Lung (tissue), 11 donors: ENCODE measurements at regions not wholly inside any gene's neighbourhood (a gene's known extent, or its start where the extent isn't known, plus 50 kb on each side); places are given as distances from the start of the nearest gene placed in this dataset.
A peak's percentile ranks its signal among the peaks of the same experiment; 100 is the strongest.

Experiments used
- ATAC-seq: fragments of 200-7000 bp; cut with Tn5 transposase; one replicate; pipeline ENCODE4 v1.9.1; 2020; ENCODE audit warnings: moderate number of reproducible peaks; ENCODE audit not compliant: insufficient read depth, low FRiP score
- DNase-seq, 3 donors: peaks; one replicate each; pipeline ENCODE4 v3.0.0-alpha.2; 2013 to 2017
- H3K27ac ChIP-seq, 2 donors: one replicate each; pipeline ENCODE4 v1.5.1; 2013; ENCODE audit warnings: mild to moderate bottlenecking in 2 of 2, moderate library complexity in 2 of 2, control low read depth in 1 of 2, inconsistent platforms in 1 of 2, low read depth in 1 of 2, low read length in 1 of 2
- H3K27me3 ChIP-seq, 3 donors: one replicate each; pipeline ENCODE4 v1.5.1; 2013; ENCODE audit warnings: low read length in 2 of 3; ENCODE audit not compliant: control insufficient read depth in 3 of 3, insufficient read depth in 3 of 3
- H3K36me3 ChIP-seq, 4 donors: one replicate each; pipeline ENCODE4 v1.5.1; 2013; ENCODE audit warnings: low read length in 4 of 4, mild to moderate bottlenecking in 1 of 4, moderate library complexity in 1 of 4; ENCODE audit not compliant: control insufficient read depth in 4 of 4, insufficient read depth in 4 of 4
- H3K4me1 ChIP-seq, 5 donors: one replicate each; pipeline ENCODE4 v1.5.1; 2013; ENCODE audit warnings: low read length in 5 of 5, mild to moderate bottlenecking in 2 of 5, moderate library complexity in 1 of 5; ENCODE audit not compliant: control insufficient read depth in 5 of 5, insufficient read depth in 5 of 5
- H3K4me3 ChIP-seq: one replicate; pipeline ENCODE4 v1.5.1; 2013; ENCODE audit warnings: mild to moderate bottlenecking, control low read depth, moderate library complexity
- H3K9ac ChIP-seq, 2 donors: one replicate each; pipeline ENCODE4 v1.5.1; 2013; ENCODE audit warnings: low read length in 2 of 2, control low read depth in 1 of 2; ENCODE audit not compliant: insufficient read depth in 1 of 2
- H3K9me3 ChIP-seq, 4 donors: one replicate each; pipeline ENCODE4 v1.5.1; 2013; ENCODE audit warnings: low read length in 3 of 4, mild to moderate bottlenecking in 1 of 4, moderate library complexity in 1 of 4; ENCODE audit not compliant: control insufficient read depth in 4 of 4, insufficient read depth in 3 of 4
- WGBS, 2 donors: extraction: QIAGEN DNeasy Blood & Tissue Kit; methylation state at CpG; one replicate each; pipeline ENCODE4 v1.1.7; 2013; 5-methylcytosine and 5-hydroxymethylcytosine counted together
- TF ChIP-seq, protein P1 (sequence below): IDR thresholded peaks from 2 replicates; pipeline ENCODE4 v1.5.1; 2012; ENCODE audit warnings: mild to moderate bottlenecking; ENCODE audit errors: control extremely low read depth, extremely low read depth
- donor health status: control.
- donor health status: control.
- donor health status: Bipolar disorder and iron deficiency.
- donor health status: healthy.
- donor health status: DM: yes; HTN: yes; CAD: no.

DNA sequence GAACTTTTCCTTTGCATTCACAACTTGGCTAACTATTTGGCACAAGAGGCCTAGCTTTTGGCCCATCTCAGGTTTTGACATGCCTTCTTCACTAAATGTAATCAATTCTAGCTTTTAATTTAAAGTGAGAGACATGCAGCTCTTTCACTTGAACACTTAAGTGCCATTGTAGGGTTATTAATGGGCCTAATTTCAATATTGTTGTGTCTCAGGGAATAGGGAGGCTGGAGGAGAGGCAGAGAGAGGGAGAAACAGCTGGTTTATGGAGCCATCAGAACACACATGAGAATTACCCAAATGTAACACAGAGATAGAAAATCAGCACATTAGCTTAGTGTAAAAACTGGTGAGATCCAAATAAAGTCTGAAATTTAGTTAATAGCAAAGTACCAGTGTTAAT is 157.4 kb downstream of the RPAP3 start:
- Histone ChIP-seq H3K27ac (no peak overlapping the region), H3K4me3 (no peak overlapping the region), H3K36me3 (no peaks in the 10 kb centered on the region), H3K9me3 (peaks cover 0 to 8% (median 2%) of the 10 kb centered on the region in 4 donors), H3K27me3 (no peaks in the 10 kb centered on the region), H3K4me1 (no peaks in the 10 kb centered on the region), H3K9ac (no peak overlapping the region)
- TF ChIP-seq, protein P1, sequence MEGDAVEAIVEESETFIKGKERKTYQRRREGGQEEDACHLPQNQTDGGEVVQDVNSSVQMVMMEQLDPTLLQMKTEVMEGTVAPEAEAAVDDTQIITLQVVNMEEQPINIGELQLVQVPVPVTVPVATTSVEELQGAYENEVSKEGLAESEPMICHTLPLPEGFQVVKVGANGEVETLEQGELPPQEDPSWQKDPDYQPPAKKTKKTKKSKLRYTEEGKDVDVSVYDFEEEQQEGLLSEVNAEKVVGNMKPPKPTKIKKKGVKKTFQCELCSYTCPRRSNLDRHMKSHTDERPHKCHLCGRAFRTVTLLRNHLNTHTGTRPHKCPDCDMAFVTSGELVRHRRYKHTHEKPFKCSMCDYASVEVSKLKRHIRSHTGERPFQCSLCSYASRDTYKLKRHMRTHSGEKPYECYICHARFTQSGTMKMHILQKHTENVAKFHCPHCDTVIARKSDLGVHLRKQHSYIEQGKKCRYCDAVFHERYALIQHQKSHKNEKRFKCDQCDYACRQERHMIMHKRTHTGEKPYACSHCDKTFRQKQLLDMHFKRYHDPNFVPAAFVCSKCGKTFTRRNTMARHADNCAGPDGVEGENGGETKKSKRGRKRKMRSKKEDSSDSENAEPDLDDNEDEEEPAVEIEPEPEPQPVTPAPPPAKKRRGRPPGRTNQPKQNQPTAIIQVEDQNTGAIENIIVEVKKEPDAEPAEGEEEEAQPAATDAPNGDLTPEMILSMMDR, result no peak
- DNase-seq (no peak), ATAC-seq (no peak)

DNA sequence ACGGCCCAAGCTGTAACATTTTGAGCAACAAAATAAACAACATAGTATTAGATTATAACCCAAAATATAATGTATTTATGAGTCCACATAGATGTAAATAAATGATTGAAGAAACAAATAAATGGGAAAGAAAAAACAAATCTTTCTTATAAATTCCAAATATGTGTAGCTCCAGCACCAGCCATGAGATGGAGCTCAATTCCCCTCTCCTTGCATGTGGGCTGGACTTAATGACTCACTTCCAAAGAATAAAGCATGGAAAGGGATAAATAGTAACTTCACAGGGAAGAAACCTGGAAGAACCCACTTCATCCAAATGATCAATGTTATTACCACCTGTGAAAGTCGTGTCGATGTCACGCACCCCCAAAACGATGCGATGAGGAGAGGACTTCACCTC is 158.8 kb downstream of the RPAP3 start:
- WGBS, 2 donors, result 79 to 84% methylated on average over 6 of the region's 6 CpGs
- ATAC-seq (no peak), DNase-seq (no peak)
- Histone ChIP-seq H3K9ac (no peak overlapping the region), H3K4me3 (no peak overlapping the region), H3K27ac (no peak overlapping the region), H3K36me3 (no peaks in the 10 kb centered on the region), H3K9me3 (no peaks in the 10 kb centered on the region), H3K27me3 (no peaks in the 10 kb centered on the region), H3K4me1 (no peaks in the 10 kb centered on the region)
- TF ChIP-seq, protein P1, result no peak

- Histone ChIP-seq H3K27me3 (no peaks in the 10 kb centered on the region), H3K27ac (no peak overlapping the region), H3K36me3 (no peaks in the 10 kb centered on the region), H3K4me1 (no peaks in the 10 kb centered on the region), H3K9me3 (no peaks in the 10 kb centered on the region), H3K4me3 (no peak overlapping the region), H3K9ac (no peak overlapping the region)
- no peak for DNase-seq
- 60 to 72% methylated on average over 6 of the region's 6 CpGs for WGBS, 2 donors
- ATAC-seq, result no peak
- TF ChIP-seq, protein P1, result no peak
Measured at GRCh38 chr12:47545938-47546609, 159.8 kb downstream of the RPAP3 start.

DNA sequence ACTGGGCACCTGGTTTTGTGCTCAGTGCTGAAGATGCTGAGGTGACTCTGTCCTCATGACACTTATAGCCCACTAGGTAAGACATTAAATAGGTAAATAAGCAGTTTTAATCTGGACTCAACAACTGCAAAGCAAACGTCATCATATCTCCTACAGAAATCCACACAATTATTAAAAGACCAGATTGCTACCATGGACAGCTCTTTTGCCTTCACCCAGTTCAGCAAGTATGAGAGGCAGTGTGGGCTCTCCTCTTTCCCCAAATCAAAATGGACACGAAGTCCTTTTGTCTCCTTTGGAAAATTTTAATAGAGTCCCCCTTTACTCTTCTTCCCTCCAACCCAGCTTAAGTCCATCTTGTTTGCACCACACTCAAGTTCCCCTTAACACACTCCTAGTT is 171.1 kb downstream of the RPAP3 start:
- Histone ChIP-seq H3K27ac (no peak overlapping the region), H3K4me1 (no peaks in the 10 kb centered on the region), H3K9me3 (peaks cover 0 to 10% (median 3%) of the 10 kb centered on the region in 4 donors), H3K9ac (no peak overlapping the region), H3K36me3 (no peaks in the 10 kb centered on the region), H3K27me3 (no peaks in the 10 kb centered on the region), H3K4me3 (no peak overlapping the region)
- DNase-seq, result peak in 2 of 3 donors; percentile 5 to 59
- no peak for ATAC-seq
- TF ChIP-seq, protein P1, result no peak
- WGBS, 2 donors, result 21 to 49% methylated on average over 2 of the region's 2 CpGs
